Neural crest cell (in vitro differentiated cells): ENCODE measurements at regions not wholly inside any gene's neighbourhood (a gene's known extent, or its start where the extent isn't known, plus 50 kb on each side); places are given as distances from the start of the nearest gene placed in this dataset.
"Not testable (repeated sequence)": the region's sequence is repeated elsewhere in the genome, so short reads cannot be mapped to it uniquely, and the experiment has no call there.

Source experiments
- DNase-seq: peaks from one replicate; pipeline ENCODE4 v3.0.0; 2021; ENCODE audit warnings: low read depth, mixed read lengths, low spot score
- H3K27ac Mint-ChIP-seq: one replicate; pipeline ENCODE4 v1.8.0; 2021; ENCODE audit warnings: mild to moderate bottlenecking, mixed read lengths; ENCODE audit not compliant: unreplicated experiment
- H3K27me3 Mint-ChIP-seq: 2 replicates; pipeline ENCODE4 v1.8.0; 2021; ENCODE audit warnings: low read depth, mild to moderate bottlenecking, mixed read lengths
- H3K36me3 Mint-ChIP-seq: 2 replicates; pipeline ENCODE4 v1.8.0; 2021; ENCODE audit warnings: low read depth, mild to moderate bottlenecking, mixed read lengths
- H3K4me1 Mint-ChIP-seq: 2 replicates; pipeline ENCODE4 v1.8.0; 2021; ENCODE audit warnings: mixed read lengths
- H3K4me3 Mint-ChIP-seq: one replicate; pipeline ENCODE4 v1.8.0; 2021; ENCODE audit warnings: mild to moderate bottlenecking, mixed read lengths
- H3K9me3 Mint-ChIP-seq: 2 replicates; pipeline ENCODE4 v1.8.0; 2021; ENCODE audit warnings: mixed read lengths
- CTCF ChIP-seq: fragments of 200-600 bp; sonication (generic); conservative IDR thresholded peaks from 2 replicates; pipeline ENCODE4 v1.5.0; 2021; ENCODE audit warnings: antibody characterized with exemption, mild to moderate bottlenecking

DNA sequence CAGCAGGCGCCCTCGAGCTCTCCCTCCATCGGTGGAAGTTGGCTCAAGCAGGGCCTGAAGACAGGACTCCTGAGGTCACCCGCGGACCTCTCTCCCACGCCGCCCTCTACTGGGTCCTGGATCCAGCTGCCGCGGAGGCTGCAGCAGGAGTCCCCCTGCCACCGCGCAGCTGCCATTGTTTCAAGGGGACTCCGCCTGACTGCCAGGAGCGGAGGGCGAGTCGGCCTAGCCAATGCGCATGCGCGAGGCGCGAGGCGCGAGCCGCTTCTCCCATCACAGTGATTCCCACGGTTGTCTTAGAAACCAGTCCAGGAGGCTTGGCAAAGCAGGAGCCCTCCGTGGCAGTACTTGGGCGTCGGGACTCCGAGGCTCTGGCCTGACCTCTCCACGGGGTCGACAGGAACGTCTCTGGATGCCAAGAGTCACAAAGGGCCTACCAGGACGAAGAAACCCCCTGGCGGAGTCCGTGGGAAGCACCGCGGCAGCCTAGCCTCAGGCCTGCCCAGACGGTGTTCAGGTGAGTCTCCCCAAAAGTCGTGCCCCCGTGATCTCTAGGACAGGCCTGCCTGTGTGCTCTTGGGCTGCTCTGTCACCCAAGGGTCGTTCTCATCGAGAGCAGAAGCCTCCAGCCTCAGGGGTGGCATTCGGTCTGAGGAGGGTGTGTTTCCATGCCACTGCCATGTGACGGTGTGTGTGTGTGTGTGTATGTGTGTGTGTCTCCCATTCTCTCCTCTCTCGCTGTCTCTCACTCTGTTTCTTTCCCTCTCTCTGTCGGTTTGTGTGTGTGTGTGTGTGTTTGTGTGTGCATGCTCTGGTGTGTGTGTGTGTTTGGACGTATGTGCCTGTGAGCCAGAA, 290.6 kb upstream of the ZNF337 start:
- Mint-ChIP-seq H3K4me3 (no peak overlapping the region), H3K27me3 (no peaks in the 10 kb centered on the region), H3K9me3 (no peaks in the 10 kb centered on the region), H3K4me1 (no peaks in the 10 kb centered on the region), H3K27ac (no peak overlapping the region), H3K36me3 (peaks cover 2% of the 10 kb centered on the region)
- TF ChIP-seq CTCF: no peak
- DNase-seq: no peak

GRCh38 chr20:25985597-25985996, 288.9 kb upstream of the ZNF337 start:
- Mint-ChIP-seq H3K9me3 (no peaks in the 10 kb centered on the region), H3K36me3 (peaks cover 2% of the 10 kb centered on the region), H3K27ac (no peak overlapping the region), H3K27me3 (no peaks in the 10 kb centered on the region), H3K4me1 (no peaks in the 10 kb centered on the region), H3K4me3 (no peak overlapping the region)
- DNase-seq: no peak
- no peak for TF ChIP-seq CTCF

DNA sequence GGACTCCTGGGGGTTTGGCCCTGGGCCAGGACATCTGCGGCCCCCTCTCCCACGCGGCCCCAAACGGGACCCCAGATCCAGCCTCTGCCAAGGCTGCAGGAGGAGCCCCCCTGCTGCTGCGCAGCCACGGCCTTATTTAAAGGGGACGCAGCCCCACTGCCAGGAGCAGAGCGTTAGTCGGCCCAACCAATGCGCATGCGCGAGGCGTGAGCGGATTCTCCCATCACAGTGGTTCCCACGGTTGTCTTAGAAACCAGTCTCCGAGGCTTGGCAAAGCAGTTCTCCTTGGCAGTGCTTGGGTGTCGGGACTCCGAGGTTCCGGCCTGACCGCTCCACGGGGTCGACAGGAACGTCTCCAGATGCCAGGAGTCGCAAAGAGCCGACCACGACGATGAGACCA, 288.3 kb upstream of the ZNF337 start:
- Mint-ChIP-seq H3K27ac (no peak overlapping the region), H3K4me3 (no peak overlapping the region), H3K9me3 (no peaks in the 10 kb centered on the region), H3K4me1 (no peaks in the 10 kb centered on the region), H3K36me3 (peaks cover 2% of the 10 kb centered on the region), H3K27me3 (no peaks in the 10 kb centered on the region)
- TF ChIP-seq CTCF: no peak
- no peak for DNase-seq

GRCh38 chr20:25982701-25983100, 286.0 kb upstream of the ZNF337 start:
- H3K4me3 Mint-ChIP-seq, H3K27me3 Mint-ChIP-seq: not testable (repeated sequence)

DNA sequence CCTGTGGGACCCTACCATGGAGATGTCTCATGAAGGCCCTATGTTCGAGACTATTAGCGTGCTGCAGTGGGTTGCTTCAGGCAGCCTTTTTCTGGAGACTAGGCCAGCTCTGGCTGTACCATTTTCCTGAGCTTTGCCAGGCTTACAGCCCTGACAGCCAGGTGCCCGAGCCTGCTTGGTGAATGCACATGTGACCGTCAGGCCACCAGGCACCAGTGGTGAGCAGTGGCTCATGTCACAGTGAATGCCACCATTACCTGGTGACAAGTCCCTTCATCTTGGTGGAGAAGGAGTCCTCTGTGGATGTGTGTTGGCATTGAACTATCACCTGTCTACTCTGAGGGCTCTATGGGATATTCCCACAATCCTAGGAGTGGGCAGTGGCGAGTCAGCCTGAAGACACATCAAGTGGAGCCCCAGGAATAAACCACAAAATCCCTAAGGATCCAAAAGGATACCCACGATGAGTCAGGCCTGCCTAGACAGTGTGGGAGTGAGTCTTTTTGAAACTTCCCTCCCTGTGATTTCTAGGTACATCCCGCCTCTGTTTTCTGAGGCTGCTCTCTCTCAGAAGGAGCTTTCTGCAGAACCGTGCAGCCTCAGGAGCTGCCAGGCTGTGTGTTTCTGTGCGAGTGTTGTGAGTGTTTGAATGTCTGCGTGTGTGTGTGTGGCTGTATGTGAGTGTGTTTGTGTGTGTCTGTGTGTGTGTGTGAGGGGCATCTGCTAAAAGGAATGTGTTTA, 282.0 kb upstream of the ZNF337 start:
- not testable (repeated sequence) for H3K9me3 Mint-ChIP-seq, H3K36me3 Mint-ChIP-seq, H3K4me1 Mint-ChIP-seq, H3K27me3 Mint-ChIP-seq, H3K4me3 Mint-ChIP-seq, DNase-seq, H3K27ac Mint-ChIP-seq

More at GRCh38 chr20:25982701-25983100, 286.0 kb upstream of the ZNF337 start:
- not testable (repeated sequence) for DNase-seq, H3K4me1 Mint-ChIP-seq, H3K36me3 Mint-ChIP-seq, H3K9me3 Mint-ChIP-seq, H3K27ac Mint-ChIP-seq

- not testable (repeated sequence) for H3K4me3 Mint-ChIP-seq, H3K27me3 Mint-ChIP-seq, H3K36me3 Mint-ChIP-seq, DNase-seq, H3K27ac Mint-ChIP-seq, H3K4me1 Mint-ChIP-seq, H3K9me3 Mint-ChIP-seq
Measured at GRCh38 chr20:25975816-25976215, 279.2 kb upstream of the ZNF337 start.

DNA sequence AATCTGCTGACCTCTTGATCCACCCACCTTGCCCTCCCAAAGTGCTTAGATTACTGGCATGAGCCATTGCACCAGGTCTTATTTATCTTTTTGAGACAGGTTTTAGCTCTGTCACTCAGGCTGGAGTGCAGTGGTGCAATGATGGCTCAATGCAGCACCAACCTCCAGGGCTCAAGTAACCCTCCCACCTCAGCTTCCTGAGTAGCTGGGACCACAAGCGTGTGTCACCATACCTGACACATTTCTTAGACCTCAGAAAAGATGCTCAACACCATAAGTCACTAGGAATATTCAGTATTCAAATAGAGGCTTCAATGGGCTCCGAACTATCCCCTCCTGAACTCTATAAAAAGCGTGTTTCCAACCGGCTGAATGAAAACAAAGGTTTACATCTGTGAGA, 268.6 kb upstream of the ZNF337 start:
- not testable (repeated sequence) for H3K4me1 Mint-ChIP-seq, H3K36me3 Mint-ChIP-seq, H3K4me3 Mint-ChIP-seq, DNase-seq, H3K27ac Mint-ChIP-seq, H3K9me3 Mint-ChIP-seq, H3K27me3 Mint-ChIP-seq

DNA sequence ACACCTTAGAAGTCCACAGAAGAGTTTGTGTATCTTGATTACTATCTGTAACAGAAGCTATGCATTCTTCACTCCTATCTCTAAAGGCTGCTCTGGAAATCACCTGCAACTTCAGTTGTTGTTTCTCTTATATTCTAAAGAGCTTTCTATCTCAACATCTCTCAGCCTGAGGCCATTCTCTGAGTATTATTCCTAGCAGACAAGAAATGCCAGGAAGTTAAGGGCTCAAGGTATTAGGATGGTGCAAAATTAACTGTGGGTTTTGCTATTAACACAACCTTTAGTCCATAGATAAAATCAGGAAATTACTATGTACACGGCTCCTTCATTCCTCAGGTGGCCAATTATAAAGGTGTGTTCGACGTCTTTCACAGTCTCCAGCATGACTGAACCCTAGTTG, 257.2 kb upstream of the ZNF337 start:
- peaks cover 27% of the 10 kb centered on the region for H3K27me3 Mint-ChIP-seq
- H3K36me3 Mint-ChIP-seq, H3K9me3 Mint-ChIP-seq, H3K4me1 Mint-ChIP-seq, H3K4me3 Mint-ChIP-seq, DNase-seq, H3K27ac Mint-ChIP-seq: not testable (repeated sequence)

DNA sequence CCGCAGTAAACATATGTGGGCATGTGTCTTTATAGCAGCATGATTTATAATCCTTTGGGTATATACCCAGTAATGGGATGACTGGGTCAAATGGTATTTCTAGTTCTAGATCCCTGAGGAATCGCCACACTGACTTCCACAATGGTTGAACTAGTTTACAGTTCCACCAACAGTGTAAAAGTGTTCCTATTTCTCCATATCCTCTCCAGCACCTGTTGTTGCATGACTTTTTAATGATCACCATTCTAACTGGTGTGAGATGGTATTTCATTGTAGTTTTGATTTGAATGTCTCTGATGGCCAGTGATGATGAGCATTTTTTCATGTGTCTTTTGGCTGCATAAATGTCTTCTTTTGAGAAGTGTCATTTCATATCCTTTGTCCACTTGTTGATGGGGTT, 238.6 kb upstream of the ZNF337 start:
- not testable (repeated sequence) for H3K4me1 Mint-ChIP-seq, H3K9me3 Mint-ChIP-seq, H3K27ac Mint-ChIP-seq, H3K36me3 Mint-ChIP-seq, H3K4me3 Mint-ChIP-seq, H3K27me3 Mint-ChIP-seq, DNase-seq

- not testable (repeated sequence) for H3K4me1 Mint-ChIP-seq, H3K4me3 Mint-ChIP-seq, H3K36me3 Mint-ChIP-seq, H3K9me3 Mint-ChIP-seq, H3K27ac Mint-ChIP-seq, DNase-seq, H3K27me3 Mint-ChIP-seq
Measured at GRCh38 chr20:25932806-25933205, 236.2 kb upstream of the ZNF337 start.

DNA sequence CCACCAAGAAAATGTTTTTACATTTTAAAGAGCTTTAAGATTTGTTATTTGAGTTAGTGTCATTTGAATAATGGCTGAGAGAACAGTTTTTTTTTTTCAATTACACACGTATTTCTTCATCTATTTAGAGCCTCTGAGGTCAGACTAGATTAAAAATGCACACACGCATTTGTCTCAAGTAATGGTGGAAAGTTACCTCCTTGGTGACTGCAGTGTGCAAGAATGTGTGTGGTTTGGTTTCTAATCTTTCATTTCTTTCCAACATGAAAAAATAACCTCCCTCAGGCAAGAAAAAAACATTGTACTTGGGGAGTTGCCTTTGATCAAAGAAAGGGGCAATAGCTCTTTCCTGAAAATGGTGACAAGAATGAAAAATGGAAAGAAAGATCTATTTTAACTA, 235.5 kb upstream of the ZNF337 start:
- H3K4me3 Mint-ChIP-seq, H3K27ac Mint-ChIP-seq, H3K9me3 Mint-ChIP-seq, DNase-seq, H3K4me1 Mint-ChIP-seq, H3K36me3 Mint-ChIP-seq: not testable (repeated sequence)
- H3K27me3 Mint-ChIP-seq: peaks cover 12% of the 10 kb centered on the region
